NCI-H2171 treated with DMSO at 0.1 percent for 48 hours (cell line): ENCODE measurements at regions not wholly inside any gene's neighbourhood (a gene's known extent, or its start where the extent isn't known, plus 50 kb on each side); places are given as distances from the start of the nearest gene placed in this dataset.
"Not testable (repeated sequence)": the region's sequence is repeated elsewhere in the genome, so short reads cannot be mapped to it uniquely, and the experiment has no call there.

Experiments used
- DNase-seq: peaks from one replicate; lab custom pipeline; 2025; lab: John Stamatoyannopoulos, UW

- DNase-seq, result no peak
Measured at GRCh38 chr22:48758881-48759875, 1068.5 kb downstream of the BRD1 start.

- peak; percentile 38 for DNase-seq
Measured at GRCh38 chr22:48757985-48758561, 1069.6 kb downstream of the BRD1 start.

GRCh38 chr22:48757581-48757980 is 1070.1 kb downstream of the BRD1 start:
- DNase-seq, result no peak

- DNase-seq, result not testable (repeated sequence)
Measured at GRCh38 chr22:48757135-48757534, 1070.5 kb downstream of the BRD1 start.

GRCh38 chr22:48756146-48757111 is 1071.2 kb downstream of the BRD1 start:
- no peak for DNase-seq

GRCh38 chr22:48755059-48755949 is 1072.4 kb downstream of the BRD1 start:
- no peak for DNase-seq

- no peak for DNase-seq
Measured at GRCh38 chr22:48754611-48755058, 1073.0 kb downstream of the BRD1 start.

GRCh38 chr22:48753752-48754517 is 1073.7 kb downstream of the BRD1 start:
- DNase-seq, result no peak

GRCh38 chr22:48753381-48753730 is 1074.3 kb downstream of the BRD1 start:
- no peak for DNase-seq

- no peak for DNase-seq
Measured at GRCh38 chr22:48752451-48753380, 1075.0 kb downstream of the BRD1 start.

GRCh38 chr22:48751539-48752437 is 1075.9 kb downstream of the BRD1 start:
- DNase-seq, result no peak

- DNase-seq, result no peak
Measured at GRCh38 chr22:48750826-48751440, 1076.7 kb downstream of the BRD1 start.

GRCh38 chr22:48750282-48750681 is 1077.4 kb downstream of the BRD1 start:
- no peak for DNase-seq

- no peak for DNase-seq
Measured at GRCh38 chr22:48749555-48750227, 1078.0 kb downstream of the BRD1 start.

- DNase-seq, result no peak
Measured at GRCh38 chr22:48748860-48749554, 1078.7 kb downstream of the BRD1 start.

- DNase-seq, result no peak
Measured at GRCh38 chr22:48748113-48748859, 1079.4 kb downstream of the BRD1 start.
